ENCODE measurements at regions not wholly inside any gene's neighbourhood (a gene's known extent, or its start where the extent isn't known, plus 50 kb on each side); places are given as distances from the start of the nearest gene placed in this dataset.

DNA sequence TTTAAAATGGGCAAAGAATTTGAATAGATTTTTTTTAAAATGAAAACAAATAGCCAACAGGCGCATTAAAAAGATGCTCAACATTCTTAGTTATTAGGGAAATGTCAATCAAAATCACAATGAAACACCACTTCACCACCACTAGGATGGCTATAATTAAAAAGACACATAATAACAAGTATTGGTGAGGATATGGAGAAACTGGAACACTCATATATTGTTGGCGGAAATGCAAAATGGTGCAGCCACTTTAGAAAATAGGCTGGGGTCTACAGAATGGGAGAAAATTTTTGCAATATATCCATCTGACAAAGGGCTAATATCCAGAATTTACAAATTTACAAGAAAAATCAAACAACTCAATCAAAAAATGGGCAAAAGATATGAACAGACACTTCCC, 107.8 kb upstream of the FOXD3 start:
- DNase-seq = no peak

DNA sequence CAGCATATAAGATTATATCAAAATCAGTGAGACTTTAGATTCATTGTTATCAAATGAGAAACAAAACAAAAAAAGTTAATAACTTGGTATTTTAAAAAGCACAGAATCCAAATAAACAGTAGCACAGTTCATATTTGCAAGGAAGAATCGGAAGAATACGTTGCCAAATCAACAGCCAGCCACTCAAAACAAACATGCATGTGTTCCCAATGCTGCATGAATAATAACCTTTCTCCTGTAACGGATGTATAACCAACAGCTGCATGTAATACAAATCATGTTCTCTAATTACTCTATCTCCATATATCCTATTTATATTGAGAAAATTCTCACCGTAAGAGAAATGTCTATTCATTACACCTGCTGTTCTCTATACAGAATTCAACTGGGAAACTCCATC, 98.9 kb upstream of the FOXD3 start:
- no peak for DNase-seq

DNA sequence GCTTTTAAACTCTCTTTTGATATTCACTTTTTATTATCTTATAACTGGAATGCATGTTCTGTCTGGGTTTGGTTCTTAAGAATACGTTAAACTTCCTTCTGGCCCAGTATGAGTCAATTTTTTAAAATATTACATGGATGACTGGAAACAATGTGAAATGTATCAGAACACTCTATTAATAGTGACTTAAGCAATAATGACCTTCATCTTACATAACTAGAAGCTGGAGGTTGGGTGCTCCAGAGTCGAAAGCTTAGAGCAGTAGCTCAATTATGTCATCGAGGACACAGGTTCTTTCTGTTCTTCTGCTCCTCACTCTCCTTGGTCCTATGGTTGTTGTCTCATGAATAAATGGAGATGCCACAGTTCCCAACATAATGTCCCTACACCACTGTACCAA, 91.6 kb upstream of the FOXD3 start:
- DNase-seq = no peak

DNA sequence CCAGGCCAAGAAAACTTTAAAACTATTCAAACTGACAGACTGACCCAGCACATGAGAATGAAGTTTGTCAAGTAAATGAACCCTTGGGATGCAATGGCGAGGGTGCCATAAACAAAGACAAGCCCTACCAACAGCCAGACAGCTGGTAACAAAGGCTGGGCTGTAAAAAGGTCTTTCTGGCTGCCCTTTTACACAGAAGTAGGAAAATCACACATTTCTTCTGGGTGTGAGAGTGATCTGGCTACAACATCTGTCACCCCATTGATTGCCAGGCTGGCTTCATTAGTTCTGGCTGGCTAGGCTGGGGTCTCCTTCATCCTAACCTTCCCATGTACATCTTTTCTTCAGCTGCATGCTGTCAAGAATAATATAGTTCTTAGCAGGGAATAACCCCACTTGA, 83.6 kb upstream of the FOXD3 start:
- no peak for DNase-seq

DNA sequence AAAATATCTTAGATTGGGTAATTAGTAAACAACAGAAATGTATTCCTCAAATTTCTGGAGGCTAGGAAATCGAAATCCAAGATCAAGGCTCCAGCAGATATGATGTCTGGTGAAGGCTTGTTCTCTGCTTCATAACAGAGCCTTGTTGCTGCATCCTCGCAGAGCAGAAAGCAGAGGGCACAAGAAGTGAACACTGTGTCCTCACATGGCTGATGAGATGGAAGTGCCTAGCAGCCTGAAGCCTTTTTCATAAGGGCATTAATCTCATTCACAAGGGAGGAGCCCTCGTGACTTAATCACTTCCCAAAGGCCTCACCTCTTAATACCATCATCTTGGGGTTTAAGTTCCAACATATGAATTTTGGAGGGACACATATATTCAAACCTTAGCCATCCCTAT, 77.2 kb upstream of the FOXD3 start:
- no peak for DNase-seq

DNA sequence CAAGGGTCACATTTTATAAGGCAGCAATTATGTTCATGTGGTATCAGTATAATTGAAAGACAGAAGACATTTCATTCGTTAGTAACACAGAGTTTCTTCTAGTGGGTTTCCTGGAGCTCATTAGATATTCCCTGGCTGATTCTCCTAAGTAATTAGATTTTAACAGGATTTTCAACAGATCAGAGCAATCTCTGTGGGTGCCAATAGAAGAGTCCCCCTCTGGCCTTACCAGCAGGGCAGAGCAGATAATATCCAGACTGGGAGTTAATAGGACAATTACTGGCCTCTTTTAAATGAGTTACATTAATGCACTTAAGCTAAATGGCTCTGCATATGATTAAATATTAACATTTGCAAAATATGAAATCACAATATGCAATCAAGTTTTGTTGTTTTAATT, 74.2 kb upstream of the FOXD3 start:
- DNase-seq = no peak

DNA sequence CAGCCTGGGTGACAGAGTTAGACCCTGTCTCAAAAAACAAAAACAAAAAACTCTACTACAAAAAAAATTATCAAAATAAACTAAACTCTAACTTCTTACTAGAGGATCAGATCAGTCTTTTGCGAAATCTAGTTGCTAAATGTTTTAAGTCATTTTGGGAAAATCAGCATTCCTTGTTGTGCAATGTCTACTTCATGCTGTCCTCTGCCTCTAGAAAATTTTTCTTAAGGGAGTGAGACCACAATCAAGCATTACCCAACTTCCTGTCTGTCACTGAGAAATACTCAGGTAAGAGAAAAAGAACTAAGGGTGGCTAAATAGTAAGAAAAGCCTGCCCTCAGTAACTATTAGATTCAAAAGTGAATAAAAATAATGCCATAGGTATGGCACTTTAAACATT, 67.2 kb upstream of the FOXD3 start:
- no peak for DNase-seq

GRCh38 chr1:63261736-63262458, 60.5 kb upstream of the FOXD3 start:
- no peak for DNase-seq

DNA sequence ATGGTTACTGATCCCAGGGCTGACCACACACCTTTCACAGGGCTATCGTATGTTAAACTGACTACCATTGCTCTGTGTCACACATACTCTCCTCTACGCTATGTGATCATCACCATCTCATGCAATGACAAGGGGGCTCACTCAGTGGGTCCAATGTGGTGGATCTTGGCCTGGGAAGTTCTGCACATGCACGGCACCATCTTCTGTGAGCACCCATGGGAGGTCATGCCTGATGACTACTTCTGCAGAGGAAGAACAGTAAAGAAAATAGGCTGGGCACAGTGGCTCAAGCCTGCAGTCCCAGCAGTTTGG, 60.0 kb upstream of the FOXD3 start:
- DNase-seq = no peak

- DNase-seq = no peak
Observed at GRCh38 chr1:63264161-63264560, 58.2 kb upstream of the FOXD3 start.

DNA sequence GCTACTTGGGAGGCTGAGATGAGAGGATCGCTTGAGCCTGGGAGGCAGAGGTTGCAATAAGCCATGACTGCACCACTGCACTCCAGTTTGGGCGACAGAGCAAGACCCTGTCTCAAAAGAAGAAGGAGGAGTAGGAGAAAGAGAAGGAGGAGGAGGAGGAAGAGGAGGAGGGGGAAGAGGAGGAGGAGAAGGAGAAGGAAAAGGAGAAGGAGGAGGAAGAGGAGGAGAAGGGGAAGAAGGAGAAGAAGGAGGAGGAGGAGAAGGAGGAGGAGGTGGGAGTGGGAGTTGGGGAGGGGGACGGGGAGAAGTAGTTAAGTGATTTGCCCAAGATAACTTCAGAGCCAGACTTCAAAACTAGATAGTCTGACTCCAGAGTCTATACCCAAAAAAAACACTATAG, 55.5 kb upstream of the FOXD3 start:
- DNase-seq = no peak

GRCh38 chr1:63268876-63269275, 53.5 kb upstream of the FOXD3 start:
- no peak for DNase-seq

GRCh38 chr1:63269571-63269970, 52.8 kb upstream of the FOXD3 start:
- DNase-seq = no peak
